SU-DHL-6 (cell line): ENCODE measurements at regions not wholly inside any gene's neighbourhood (a gene's known extent, or its start where the extent isn't known, plus 50 kb on each side); places are given as distances from the start of the nearest gene placed in this dataset.

Experiments
- H2AFZ ChIP-seq: fragments of 200-600 bp; sonication (generic); 2 replicates; pipeline ENCODE4 v1.6.1; 2014; ENCODE audit warnings: low read depth, mild to moderate bottlenecking, moderate library complexity, mixed read lengths, antibody characterized with exemption, low read length; ENCODE audit not compliant: severe bottlenecking
- H3F3A ChIP-seq: fragments of 200-600 bp; shearing (Covaris generic); 2 replicates; pipeline ENCODE4 v1.6.0; 2016; ENCODE audit warnings: antibody characterized with exemption, mild to moderate bottlenecking; ENCODE audit not compliant: insufficient read depth
- H3K27ac ChIP-seq: fragments of 200-600 bp; sonication (generic); 2 replicates; pipeline ENCODE4 v1.5.1; 2016; ENCODE audit warnings: low read depth, mild to moderate bottlenecking, low read length, moderate library complexity, mixed read lengths
- H3K27me3 ChIP-seq: fragments of 200-600 bp; sonication (generic), shearing (Covaris generic); 2 replicates; pipeline ENCODE4 v1.6.0; 2014; ENCODE audit warnings: mild to moderate bottlenecking, low read length
- H3K36me3 ChIP-seq: fragments of 200-600 bp; sonication (generic); 2 replicates; pipeline ENCODE4 v1.6.1; 2014; ENCODE audit warnings: mild to moderate bottlenecking, low read length, mixed read lengths
- H3K4me2 ChIP-seq: fragments of 300-600, 200-600 bp; shearing (Covaris generic), sonication (generic); 2 replicates; pipeline ENCODE4 v1.6.0; 2014; ENCODE audit warnings: low read length, low read depth, mild to moderate bottlenecking; ENCODE audit not compliant: poor library complexity, severe bottlenecking
- H3K4me3 ChIP-seq: fragments of 200-600 bp; sonication (generic); 2 replicates; pipeline ENCODE4 v1.5.1; 2014; ENCODE audit warnings: antibody characterized with exemption, low read length, mild to moderate bottlenecking, mixed read lengths; ENCODE audit not compliant: insufficient read depth, poor library complexity, severe bottlenecking
- H3K79me2 ChIP-seq: fragments of 200-600 bp; sonication (generic); 2 replicates; pipeline ENCODE4 v1.6.1; 2014; ENCODE audit warnings: mild to moderate bottlenecking, low read length, moderate library complexity; ENCODE audit not compliant: insufficient read depth
- H3K9ac ChIP-seq: fragments of 200-600 bp; sonication (generic); 2 replicates; pipeline ENCODE4 v1.7.0; 2014; ENCODE audit warnings: mild to moderate bottlenecking, low read length
- H3K9me2 ChIP-seq: fragments of 200-600 bp; sonication (generic); replicated peaks from 2 replicates; pipeline ENCODE4 v1.6.1; 2014; ENCODE audit warnings: low read length; ENCODE audit not compliant: insufficient read depth
- H3K9me3 ChIP-seq: fragments of 200-600 bp; sonication (generic); 2 replicates; pipeline ENCODE4 v1.6.1; 2014; ENCODE audit warnings: low read length, mixed read lengths; ENCODE audit not compliant: insufficient read depth
- H4K20me1 ChIP-seq: fragments of 200-600 bp; sonication (generic); 2 replicates; pipeline ENCODE4 v1.6.1; 2014; ENCODE audit warnings: low read depth, mild to moderate bottlenecking, antibody characterized with exemption, low read length, moderate library complexity, mixed read lengths
- CTCF ChIP-seq: fragments of 200-600 bp; sonication (generic); IDR thresholded peaks from one replicate; pipeline ENCODE4 v1.5.1; 2017; ENCODE audit warnings: antibody characterized with exemption, mild to moderate bottlenecking, low read length, moderate library complexity; ENCODE audit not compliant: insufficient read depth, poor library complexity, severe bottlenecking
- EZH2phosphoT487 ChIP-seq: fragments of 200-600 bp; sonication (generic), shearing (Covaris generic); conservative IDR thresholded peaks from 2 replicates; pipeline ENCODE4 v1.6.1; 2018; ENCODE audit warnings: mild to moderate bottlenecking, antibody characterized with exemption, low read length, moderate library complexity, mixed read lengths

- H3K4me2 ChIP-seq, result no peak overlapping the region
- H3K79me2 ChIP-seq, result no peaks in the 10 kb centered on the region
- no peaks in the 10 kb centered on the region for H3K36me3 ChIP-seq
- H3F3A ChIP-seq, result no peaks in the 10 kb centered on the region
- H4K20me1 ChIP-seq, result no peaks in the 10 kb centered on the region
- H3K9me2 ChIP-seq, result no peaks in the 10 kb centered on the region
- H3K4me3 ChIP-seq, result no peak overlapping the region
- no peak overlapping the region for H3K9ac ChIP-seq
- no peak overlapping the region for H3K27ac ChIP-seq
- TF ChIP-seq CTCF (no peak), EZH2phosphoT487 (no peak)
- H2AFZ ChIP-seq, result no peak overlapping the region
- H3K9me3 ChIP-seq, result no peaks in the 10 kb centered on the region
- no peaks in the 10 kb centered on the region for H3K27me3 ChIP-seq
These were observed 162.6 kb downstream of the KLF6 start for GRCh38 chr10:3622427-3622826.

- Histone ChIP-seq H4K20me1 (no peaks in the 10 kb centered on the region), H3K27ac (no peak overlapping the region), H3K9me2 (no peaks in the 10 kb centered on the region), H3K27me3 (no peaks in the 10 kb centered on the region), H3K4me3 (no peak overlapping the region), H3F3A (no peaks in the 10 kb centered on the region), H3K9ac (no peak overlapping the region), H3K79me2 (no peaks in the 10 kb centered on the region), H3K9me3 (no peaks in the 10 kb centered on the region), H2AFZ (no peak overlapping the region), H3K36me3 (no peaks in the 10 kb centered on the region), H3K4me2 (no peak overlapping the region)
- no peak for TF ChIP-seq CTCF
- TF ChIP-seq EZH2phosphoT487, result no peak
These were observed 164.2 kb downstream of the KLF6 start for GRCh38 chr10:3620818-3621217.

- Histone ChIP-seq H2AFZ (no peak overlapping the region), H3K9me2 (no peaks in the 10 kb centered on the region), H3K4me2 (no peak overlapping the region), H3K27me3 (no peaks in the 10 kb centered on the region), H3K9me3 (no peaks in the 10 kb centered on the region), H3F3A (no peaks in the 10 kb centered on the region), H3K4me3 (no peak overlapping the region), H3K9ac (no peak overlapping the region), H3K79me2 (no peaks in the 10 kb centered on the region), H4K20me1 (no peaks in the 10 kb centered on the region), H3K27ac (no peak overlapping the region), H3K36me3 (no peaks in the 10 kb centered on the region)
- TF ChIP-seq EZH2phosphoT487, result no peak
- no peak for TF ChIP-seq CTCF
These were observed 165.8 kb downstream of the KLF6 start for GRCh38 chr10:3619241-3619640.
